ENCODE measurements at regions not wholly inside any gene's neighbourhood (a gene's known extent, or its start where the extent isn't known, plus 50 kb on each side); places are given as distances from the start of the nearest gene placed in this dataset.

- H3K4me3 ChIP-seq (ENCODE audit: low read depth, low read length): no peak overlapping the region
Measured at GRCh38 chr17:77657839-77658238, 300.7 kb upstream of the TNRC6C start.

GRCh38 chr17:77660524-77660923, 298.0 kb upstream of the TNRC6C start:
- no peak overlapping the region for H3K4me3 ChIP-seq (ENCODE audit: low read depth, low read length)

GRCh38 chr17:77662833-77663232, 295.7 kb upstream of the TNRC6C start:
- no peak overlapping the region for H3K4me3 ChIP-seq (ENCODE audit: low read depth, low read length)

GRCh38 chr17:77664097-77664729, 294.3 kb upstream of the TNRC6C start:
- H3K4me3 ChIP-seq (ENCODE audit: low read depth, low read length): no peak overlapping the region

GRCh38 chr17:77665833-77666232, 292.7 kb upstream of the TNRC6C start:
- no peak overlapping the region for H3K4me3 ChIP-seq (ENCODE audit: low read depth, low read length)

- H3K4me3 ChIP-seq (ENCODE audit: low read depth, low read length): no peak overlapping the region
Measured at GRCh38 chr17:77666462-77666861, 292.0 kb upstream of the TNRC6C start.

GRCh38 chr17:77666881-77667395, 291.6 kb upstream of the TNRC6C start:
- H3K4me3 ChIP-seq (ENCODE audit: low read depth, low read length): no peak overlapping the region

GRCh38 chr17:77667478-77667877, 291.0 kb upstream of the TNRC6C start:
- H3K4me3 ChIP-seq (ENCODE audit: low read depth, low read length): no peak overlapping the region

- no peak overlapping the region for H3K4me3 ChIP-seq (ENCODE audit: low read depth, low read length)
Measured at GRCh38 chr17:77668518-77668917, 290.0 kb upstream of the TNRC6C start.

GRCh38 chr17:77670173-77670572, 288.3 kb upstream of the TNRC6C start:
- H3K4me3 ChIP-seq (ENCODE audit: low read depth, low read length): no peak overlapping the region

GRCh38 chr17:77674358-77674757, 284.1 kb upstream of the TNRC6C start:
- no peak overlapping the region for H3K4me3 ChIP-seq (ENCODE audit: low read depth, low read length)

- H3K4me3 ChIP-seq (ENCODE audit: low read depth, low read length): no peak overlapping the region
Measured at GRCh38 chr17:77675411-77675810, 283.1 kb upstream of the TNRC6C start.

- no peak overlapping the region for H3K4me3 ChIP-seq (ENCODE audit: low read depth, low read length)
Measured at GRCh38 chr17:77675816-77676215, 282.7 kb upstream of the TNRC6C start.

GRCh38 chr17:77676237-77676661, 282.3 kb upstream of the TNRC6C start:
- no peak overlapping the region for H3K4me3 ChIP-seq (ENCODE audit: low read depth, low read length)

GRCh38 chr17:77677211-77677610, 281.3 kb upstream of the TNRC6C start:
- H3K4me3 ChIP-seq (ENCODE audit: low read depth, low read length): no peak overlapping the region

GRCh38 chr17:77677630-77678029, 280.9 kb upstream of the TNRC6C start:
- no peak overlapping the region for H3K4me3 ChIP-seq (ENCODE audit: low read depth, low read length)

- no peak overlapping the region for H3K4me3 ChIP-seq (ENCODE audit: low read depth, low read length)
Measured at GRCh38 chr17:77679589-77679988, 278.9 kb upstream of the TNRC6C start.

GRCh38 chr17:77681861-77682260, 276.6 kb upstream of the TNRC6C start:
- H3K4me3 ChIP-seq (ENCODE audit: low read depth, low read length): no peak overlapping the region

GRCh38 chr17:77684803-77685798, 273.4 kb upstream of the TNRC6C start:
- H3K4me3 ChIP-seq (ENCODE audit: low read depth, low read length): no peak overlapping the region

- no peak overlapping the region for H3K4me3 ChIP-seq (ENCODE audit: low read depth, low read length)
Measured at GRCh38 chr17:77685881-77686486, 272.5 kb upstream of the TNRC6C start.

GRCh38 chr17:77686903-77687302, 271.6 kb upstream of the TNRC6C start:
- no peak overlapping the region for H3K4me3 ChIP-seq (ENCODE audit: low read depth, low read length)
